ENCODE measurements at regions not wholly inside any gene's neighbourhood (a gene's known extent, or its start where the extent isn't known, plus 50 kb on each side); places are given as distances from the start of the nearest gene placed in this dataset.

GRCh38 chr10:28841625-28842024 lies 164.3 kb downstream of the BAMBI start:
- intact Hi-C loops (cut with DNase I), result no loop called here
- no peak for DNase-seq

GRCh38 chr10:28842321-28842720 lies 165.0 kb downstream of the BAMBI start:
- intact Hi-C loops (cut with DNase I), result no loop called here
- DNase-seq, result peak in 1 of 42 donors; percentile 1

GRCh38 chr10:28845009-28845682 lies 167.8 kb downstream of the BAMBI start:
- intact Hi-C loops (cut with DNase I), result no loop called here
- no peak for DNase-seq

GRCh38 chr10:28849309-28849708 lies 172.0 kb downstream of the BAMBI start:
- no peak for DNase-seq
- intact Hi-C loops (cut with DNase I), result no loop called here

GRCh38 chr10:28849821-28850220 lies 172.5 kb downstream of the BAMBI start:
- DNase-seq, result no peak
- intact Hi-C loops (cut with DNase I), result no loop called here

GRCh38 chr10:28850784-28851183 lies 173.5 kb downstream of the BAMBI start:
- intact Hi-C loops (cut with DNase I), result no loop called here
- DNase-seq, result no peak

- DNase-seq, result no peak
- intact Hi-C loops (cut with DNase I), result no loop called here
Measured at GRCh38 chr10:28853195-28853594, 175.9 kb downstream of the BAMBI start.

GRCh38 chr10:28857164-28857563 lies 179.8 kb downstream of the BAMBI start:
- no peak for DNase-seq
- intact Hi-C loops (cut with DNase I), result no loop called here

- intact Hi-C loops (cut with DNase I), result no loop called here
Measured at GRCh38 chr10:28858646-28859045, 181.3 kb downstream of the BAMBI start.

GRCh38 chr10:28859791-28860190 lies 182.5 kb downstream of the BAMBI start:
- DNase-seq, result no peak
- intact Hi-C loops (cut with DNase I), result no loop called here

More at GRCh38 chr10:28858646-28859045, 181.3 kb downstream of the BAMBI start:
- DNase-seq, result no peak

- intact Hi-C loops (cut with DNase I), result no loop called here
- DNase-seq, result no peak
Measured at GRCh38 chr10:28862219-28862618, 184.9 kb downstream of the BAMBI start.

- intact Hi-C loops (cut with DNase I), result no loop called here
- no peak for DNase-seq
Measured at GRCh38 chr10:28869606-28870201, 192.4 kb downstream of the BAMBI start.

- DNase-seq, result no peak
- intact Hi-C loops (cut with DNase I), result no loop called here
Measured at GRCh38 chr10:28871665-28872064, 194.3 kb downstream of the BAMBI start.

GRCh38 chr10:28872587-28873165 lies 195.4 kb downstream of the BAMBI start:
- no peak for DNase-seq
- intact Hi-C loops (cut with DNase I), result no loop called here

- intact Hi-C loops (cut with DNase I), result no loop called here
- DNase-seq, result no peak
Measured at GRCh38 chr10:28873540-28873939, 196.2 kb downstream of the BAMBI start.

GRCh38 chr10:28874210-28874609 lies 196.9 kb downstream of the BAMBI start:
- DNase-seq, result no peak
- intact Hi-C loops (cut with DNase I), result no loop called here

GRCh38 chr10:28875549-28876081 lies 198.3 kb downstream of the BAMBI start:
- DNase-seq, result peak in 35 of 42 donors; percentile 8 to 77 (median 29)
- intact Hi-C loops (cut with DNase I), result loop anchor here (5.0 kb wide), 1 partner anchor 198 kb away; the partner anchor contains the start of gene BAMBI

GRCh38 chr10:28878236-28878970 lies 201.1 kb downstream of the BAMBI start:
- intact Hi-C loops (cut with DNase I), result loop anchor here (5.0 kb wide), 1 partner anchor 201 kb away; the partner anchor contains the start of gene BAMBI
- DNase-seq, result peak in 2 of 42 donors; percentile 9 to 49

- intact Hi-C loops (cut with DNase I), result loop anchor here (5.0 kb wide), 1 partner anchor 202 kb away; the partner anchor contains the start of gene BAMBI
- no peak for DNase-seq
Measured at GRCh38 chr10:28879246-28879645, 201.9 kb downstream of the BAMBI start.
